ENCODE measurements at regions not wholly inside any gene's neighbourhood (a gene's known extent, or its start where the extent isn't known, plus 50 kb on each side); places are given as distances from the start of the nearest gene placed in this dataset.
A peak's percentile ranks its signal among the peaks of the same experiment; 100 is the strongest.

- DNase-seq (ENCODE audit: low spot score): no peak
- CTCF ChIA-PET: no interaction called here
- POLR2A ChIA-PET (ENCODE audit: low non-redundant PET): no interaction called here
- no peak overlapping the region for H3K27ac ChIP-seq
- TF ChIP-seq CTCF (conservative IDR thresholded peaks at IDR 0.05; ENCODE audit: low read depth): no peak
Observed at GRCh38 chr2:122323927-122324326, 568.5 kb downstream of the TSN start.

DNA sequence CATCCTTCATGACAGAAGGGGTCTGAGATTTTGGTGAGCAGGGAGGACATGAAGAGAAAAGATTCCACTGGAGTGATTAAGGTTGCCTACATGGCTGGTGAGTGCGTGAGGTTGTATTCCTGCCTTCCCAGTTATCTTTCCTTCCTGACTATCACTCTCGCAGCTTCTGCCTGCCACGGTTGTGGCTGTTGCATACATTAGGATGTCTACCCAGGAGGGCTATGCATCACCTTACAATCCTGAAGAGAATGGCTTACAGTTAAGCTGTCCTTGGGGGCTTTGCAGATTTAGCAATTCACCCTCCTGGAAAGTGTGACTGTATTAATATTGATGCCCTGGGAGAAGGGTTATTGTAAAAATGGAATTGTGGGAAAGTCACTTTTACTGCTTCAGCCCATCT is 571.0 kb downstream of the TSN start:
- ChIA-PET CTCF (no interaction called here), POLR2A (ENCODE audit: low non-redundant PET) (no interaction called here)
- no peak for TF ChIP-seq CTCF (conservative IDR thresholded peaks at IDR 0.05; ENCODE audit: low read depth)
- no peak for DNase-seq (ENCODE audit: low spot score)
- H3K27ac ChIP-seq: no peak overlapping the region

- no peak for TF ChIP-seq CTCF (conservative IDR thresholded peaks at IDR 0.05; ENCODE audit: low read depth)
- H3K27ac ChIP-seq: no peak overlapping the region
- CTCF ChIA-PET: interaction anchor here (0.7 kb wide), 1 partner anchor 19 kb away, joined by 3 read pairs; no protein-coding TSS in a partner anchor
- DNase-seq (ENCODE audit: low spot score): peak; percentile 12
- POLR2A ChIA-PET (ENCODE audit: low non-redundant PET): no interaction called here
Observed at GRCh38 chr2:122328816-122329215, 573.4 kb downstream of the TSN start.

- ChIA-PET CTCF (no interaction called here), POLR2A (ENCODE audit: low non-redundant PET) (no interaction called here)
- no peak for TF ChIP-seq CTCF (conservative IDR thresholded peaks at IDR 0.05; ENCODE audit: low read depth)
- DNase-seq (ENCODE audit: low spot score): no peak
- H3K27ac ChIP-seq: no peak overlapping the region
Observed at GRCh38 chr2:122329278-122329677, 573.8 kb downstream of the TSN start.

DNA sequence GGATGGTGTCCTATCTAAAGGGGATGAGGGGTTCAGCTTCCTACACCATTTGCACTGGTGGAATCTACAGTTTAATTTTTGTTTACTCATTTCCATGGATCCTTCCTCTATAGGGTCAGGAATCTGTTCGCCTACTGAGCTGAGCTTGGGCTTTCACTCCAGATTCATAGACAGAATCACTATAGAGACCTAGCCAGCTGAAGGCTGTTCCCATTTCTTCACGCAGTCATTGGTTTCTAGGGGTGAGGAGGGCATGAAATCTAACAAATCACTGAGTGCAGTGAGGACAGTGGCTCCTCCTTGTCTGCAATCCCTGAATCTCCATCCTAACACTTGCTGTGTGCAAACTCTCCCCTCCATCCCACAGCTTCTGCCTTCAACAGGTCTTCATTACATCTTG is 578.5 kb downstream of the TSN start:
- POLR2A ChIA-PET (ENCODE audit: low non-redundant PET): no interaction called here
- H3K27ac ChIP-seq: no peak overlapping the region
- no peak for TF ChIP-seq CTCF (conservative IDR thresholded peaks at IDR 0.05; ENCODE audit: low read depth)
- DNase-seq (ENCODE audit: low spot score): no peak
- CTCF ChIA-PET: no interaction called here

DNA sequence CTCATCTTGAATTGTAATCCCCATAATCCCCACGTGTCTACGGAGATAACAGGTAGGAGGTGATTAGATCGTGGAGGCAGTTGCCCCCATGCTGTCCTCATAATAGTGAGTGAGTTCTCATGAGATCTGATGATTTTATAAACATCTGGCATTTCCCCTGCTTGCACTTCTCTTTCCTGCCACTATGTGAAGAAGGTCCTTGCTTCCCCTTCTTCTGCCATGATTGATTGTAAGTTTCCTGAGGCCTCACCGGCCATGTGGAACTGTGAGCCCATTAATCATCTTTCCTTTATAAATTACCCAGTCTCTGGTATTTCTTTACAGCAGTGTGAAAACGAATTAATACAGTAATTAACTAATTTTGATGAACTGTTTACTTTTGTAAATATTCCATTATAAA is 582.5 kb downstream of the TSN start:
- ChIA-PET CTCF (no interaction called here), POLR2A (ENCODE audit: low non-redundant PET) (no interaction called here)
- no peak for DNase-seq (ENCODE audit: low spot score)
- H3K27ac ChIP-seq: no peak overlapping the region
- TF ChIP-seq CTCF (conservative IDR thresholded peaks at IDR 0.05; ENCODE audit: low read depth): no peak

- no peak overlapping the region for H3K27ac ChIP-seq
- TF ChIP-seq CTCF (conservative IDR thresholded peaks at IDR 0.05; ENCODE audit: low read depth): no peak
- POLR2A ChIA-PET (ENCODE audit: low non-redundant PET): no interaction called here
- CTCF ChIA-PET: no interaction called here
- no peak for DNase-seq (ENCODE audit: low spot score)
Observed at GRCh38 chr2:122340246-122340645, 584.8 kb downstream of the TSN start.
